ENCODE measurements at regions not wholly inside any gene's neighbourhood (a gene's known extent, or its start where the extent isn't known, plus 50 kb on each side); places are given as distances from the start of the nearest gene placed in this dataset.

GRCh38 chr11:95388086-95388485 lies 157.1 kb upstream of the SESN3 start (continued):
- TF ChIP-seq EP300 (IDR thresholded peaks at IDR 0.05; ENCODE audit: borderline replicate concordance in 1 of 2, low read depth in 2 of 2, low read length in 2 of 2) = no peak
- TF ChIP-seq ATF2 (IDR thresholded peaks at IDR 0.05; ENCODE audit: low read length) = no peak
- no peak for TF ChIP-seq NANOG (IDR thresholded peaks at IDR 0.05; ENCODE audit: insufficient read depth, low read depth, low read length, poor library complexity, severe bottlenecking)
- no peak for TF ChIP-seq TAF7 (optimal IDR thresholded peaks at IDR 0.05; ENCODE audit: borderline replicate concordance, low read depth, low read length)
- TF ChIP-seq RBBP5 (IDR thresholded peaks at IDR 0.05; ENCODE audit: borderline replicate concordance, low read depth, low read length) = no peak
- no peak for TF ChIP-seq POLR2A (IDR thresholded peaks at IDR 0.05; ENCODE audit: control extremely low read depth in 1 of 2, low read depth in 2 of 2, low read length in 2 of 2)
- TF ChIP-seq MAX (IDR thresholded peaks at IDR 0.05) = no peak
- no peak for TF ChIP-seq ASH2L (IDR thresholded peaks at IDR 0.05; ENCODE audit: low read length)
- TF ChIP-seq ZNF274 (IDR thresholded peaks at IDR 0.05; ENCODE audit: borderline replicate concordance, extremely low read depth, low read length) = no peak
- TF ChIP-seq BRCA1 (IDR thresholded peaks at IDR 0.05; ENCODE audit: low read depth, low read length) = no peak
